ENCODE measurements at regions not wholly inside any gene's neighbourhood (a gene's known extent, or its start where the extent isn't known, plus 50 kb on each side); places are given as distances from the start of the nearest gene placed in this dataset.
"Not testable (repeated sequence)": the region's sequence is repeated elsewhere in the genome, so short reads cannot be mapped to it uniquely, and the experiment has no call there.

DNA sequence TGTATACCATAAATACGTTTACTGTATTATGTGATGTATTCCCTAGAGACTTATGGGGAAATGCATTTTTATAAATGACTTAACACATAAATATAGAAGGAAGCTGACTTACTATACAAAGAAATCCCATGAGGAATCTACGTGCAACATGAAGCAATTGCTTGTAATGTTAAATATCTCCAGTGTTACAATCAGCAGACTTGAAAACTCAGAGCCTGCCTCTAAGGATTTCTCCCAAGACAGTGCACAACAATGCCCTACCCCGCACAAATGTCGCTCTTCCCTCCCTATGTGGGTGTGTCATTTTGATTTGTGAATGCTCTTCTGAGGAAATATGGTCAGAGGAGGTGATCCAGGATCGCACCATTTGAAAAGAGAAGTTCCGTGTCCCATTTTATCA, 629.0 kb downstream of the NR2F2 start:
- DNase-seq: no peak

DNA sequence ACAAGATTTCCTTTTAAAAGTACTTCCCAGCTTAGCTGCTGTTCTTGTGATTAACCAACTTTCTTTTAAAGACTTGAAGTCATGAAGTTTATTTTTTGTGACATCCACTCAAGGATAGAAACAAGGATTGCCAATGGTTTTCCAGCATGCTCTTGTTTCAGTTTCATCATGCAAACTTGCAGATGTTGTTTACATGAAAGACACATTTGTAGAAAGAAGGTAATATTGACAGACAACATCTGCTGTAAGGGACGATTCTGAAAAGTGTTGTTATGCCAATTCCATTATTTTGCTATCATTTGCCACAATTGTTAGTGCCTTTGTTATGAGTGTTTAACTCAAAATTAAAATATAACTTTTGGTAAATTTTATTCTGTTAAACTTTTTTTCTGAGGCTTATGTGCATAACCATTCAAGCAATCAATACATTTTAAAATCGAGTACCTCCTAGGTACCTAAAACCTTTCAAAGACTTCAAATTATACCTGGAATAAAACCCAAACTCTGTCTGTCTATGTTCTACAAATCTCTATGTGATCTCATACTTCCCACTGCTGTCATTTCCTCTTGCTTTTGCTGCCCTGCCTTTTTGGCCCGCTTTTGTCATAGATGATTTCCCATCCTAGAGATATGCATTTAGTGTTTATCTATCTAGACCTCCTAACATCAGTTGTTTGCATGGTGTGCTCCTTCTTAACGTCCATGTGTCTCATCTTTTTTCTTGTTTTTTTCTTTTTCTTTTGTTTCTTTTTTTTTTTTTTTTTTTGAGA, 630.4 kb downstream of the NR2F2 start:
- DNase-seq: no peak

DNA sequence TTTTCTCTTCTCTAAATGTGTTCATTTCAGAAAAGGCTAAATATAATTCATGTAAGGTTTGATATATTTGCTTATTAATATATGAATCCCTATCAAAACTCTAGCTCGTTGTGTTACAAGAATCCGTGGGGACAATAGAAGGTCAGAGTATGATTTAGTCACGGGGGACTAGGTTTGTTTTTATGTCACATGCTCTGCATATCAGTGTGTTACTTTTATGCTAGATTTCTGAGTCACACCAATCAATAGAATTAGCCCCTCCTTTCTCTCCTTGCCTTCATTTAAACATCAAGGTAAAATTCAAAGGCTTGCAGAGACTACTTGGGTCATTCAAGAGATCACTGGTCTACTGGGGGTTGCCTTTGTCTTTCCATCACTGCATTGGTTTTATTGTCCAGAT, 636.1 kb downstream of the NR2F2 start:
- DNase-seq: no peak

DNA sequence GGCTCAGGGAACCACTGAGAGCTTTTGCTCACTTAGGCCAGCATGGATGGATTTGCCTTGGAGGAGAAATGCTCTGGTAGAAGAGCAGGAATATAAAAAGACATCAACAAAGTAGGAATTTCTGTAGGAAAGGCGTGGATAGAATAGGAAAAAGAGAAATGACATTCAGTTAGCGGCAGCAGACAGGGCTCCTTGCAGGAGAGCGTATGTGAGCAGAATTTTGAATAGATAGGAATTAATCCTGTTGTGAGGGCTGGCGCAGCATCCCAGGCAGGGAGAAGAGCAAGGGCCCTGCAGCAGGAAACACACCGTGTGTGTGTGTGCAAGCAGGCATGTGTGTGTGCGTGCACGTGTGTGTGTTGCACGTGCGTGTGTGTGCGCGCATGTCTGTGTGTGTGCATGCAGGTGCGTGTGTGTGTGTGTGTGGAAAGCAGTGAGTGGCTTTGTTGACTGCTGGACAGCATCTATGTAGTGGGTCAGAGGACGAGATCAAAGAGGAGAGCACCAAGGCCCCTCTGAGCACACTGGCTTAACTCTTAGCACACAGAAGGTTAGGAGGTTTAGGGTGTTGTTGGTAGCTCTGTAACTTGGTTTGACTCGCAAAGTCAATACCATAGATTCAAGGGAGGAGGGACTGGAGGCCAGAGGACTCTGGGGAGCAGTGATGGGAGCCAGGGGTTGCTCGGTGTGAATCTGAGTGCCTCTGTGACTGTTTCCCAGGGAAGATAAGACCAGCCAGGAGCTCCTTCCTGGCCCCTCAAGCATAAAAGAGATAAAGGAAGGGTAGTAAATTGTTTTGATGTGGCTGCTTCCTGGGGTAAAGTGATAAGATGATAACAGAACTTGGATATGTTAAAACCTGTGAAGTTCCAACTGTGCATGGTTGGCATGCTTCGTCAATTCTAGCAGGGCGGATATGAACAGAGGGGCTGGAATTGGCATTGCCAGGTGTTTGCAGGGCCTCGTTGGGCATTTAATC, 639.5 kb downstream of the NR2F2 start:
- no peak for DNase-seq

DNA sequence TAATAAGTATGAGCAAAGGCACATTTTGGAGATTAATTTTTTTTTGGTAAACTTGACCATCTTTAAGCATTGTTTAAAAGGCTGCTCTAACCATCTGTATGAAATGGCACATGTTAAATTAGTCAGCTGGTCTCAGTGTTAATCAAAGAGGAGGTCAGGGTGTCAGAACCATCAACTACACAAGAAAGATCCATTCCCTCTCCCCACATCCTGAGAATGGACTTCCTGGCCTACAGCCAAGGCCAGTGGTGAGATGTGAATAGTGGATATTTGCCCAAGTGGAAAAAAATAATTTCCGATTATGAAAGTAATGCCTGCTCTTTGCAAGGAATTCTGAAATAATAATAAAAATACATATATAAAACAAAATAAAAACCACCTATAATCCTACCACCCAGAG, 641.7 kb downstream of the NR2F2 start:
- DNase-seq: no peak

DNA sequence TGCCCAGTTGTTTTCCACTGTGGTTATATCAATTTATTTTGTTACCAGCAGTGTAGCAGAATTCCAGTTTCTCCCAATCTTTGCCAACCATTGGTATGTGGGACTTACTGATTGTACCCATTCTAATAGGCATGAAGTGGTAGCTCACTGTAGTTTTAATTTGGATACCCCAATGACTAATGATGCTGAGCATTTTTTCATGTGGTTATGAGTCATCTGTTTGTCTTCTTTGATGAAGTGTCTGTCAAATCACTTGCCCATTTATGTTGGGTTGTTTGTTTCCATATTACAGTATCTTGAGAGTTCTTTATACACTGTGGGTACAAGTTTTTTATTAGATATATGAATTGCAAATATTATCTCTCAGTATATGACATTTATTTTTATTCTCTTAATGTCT, 644.3 kb downstream of the NR2F2 start:
- no peak for DNase-seq

DNA sequence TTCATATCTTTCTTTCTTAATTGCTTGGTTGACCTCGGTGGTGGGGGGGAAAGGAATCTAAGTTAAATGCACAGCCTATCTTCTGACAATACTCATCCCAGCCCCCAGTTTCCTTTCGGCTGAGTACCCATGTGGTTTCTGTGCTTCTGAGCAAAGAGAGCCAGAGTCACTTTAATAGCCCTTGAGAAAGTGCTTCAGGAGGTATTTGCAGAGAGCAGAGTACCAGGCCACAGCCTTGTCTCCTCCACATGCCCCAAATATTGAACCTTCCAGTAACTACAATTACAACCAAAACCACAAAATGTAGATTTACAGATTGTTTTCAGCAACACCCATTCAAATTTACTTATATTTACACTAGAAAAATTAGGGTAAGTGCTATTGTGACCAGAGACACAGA, 647.4 kb downstream of the NR2F2 start:
- DNase-seq: no peak

DNA sequence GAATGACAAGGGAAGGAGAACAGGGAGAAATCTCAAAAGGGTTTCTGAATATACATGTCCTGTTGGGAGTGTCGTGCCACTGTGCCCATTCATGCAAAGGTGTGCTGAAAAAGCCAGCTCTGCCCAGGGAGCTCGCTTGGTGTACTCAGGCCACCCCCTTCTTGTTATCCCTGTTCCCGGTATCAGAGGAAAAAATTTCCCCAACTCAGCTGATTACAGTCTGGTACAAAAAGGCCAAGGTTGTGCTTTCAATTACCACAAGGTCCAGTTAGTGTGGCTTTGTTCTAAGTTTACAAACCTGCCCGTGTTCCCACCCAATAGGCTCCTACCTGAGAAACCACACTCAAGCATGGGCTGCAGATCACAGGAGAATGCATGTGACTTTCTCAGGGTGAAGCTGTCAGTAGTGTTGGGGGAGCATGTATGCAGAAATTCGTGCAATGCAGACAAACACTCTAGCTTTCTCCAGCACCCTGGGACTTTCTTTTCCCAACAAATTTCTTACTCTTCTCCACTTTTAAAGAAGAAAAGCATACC, 648.5 kb downstream of the NR2F2 start:
- no peak for DNase-seq

DNA sequence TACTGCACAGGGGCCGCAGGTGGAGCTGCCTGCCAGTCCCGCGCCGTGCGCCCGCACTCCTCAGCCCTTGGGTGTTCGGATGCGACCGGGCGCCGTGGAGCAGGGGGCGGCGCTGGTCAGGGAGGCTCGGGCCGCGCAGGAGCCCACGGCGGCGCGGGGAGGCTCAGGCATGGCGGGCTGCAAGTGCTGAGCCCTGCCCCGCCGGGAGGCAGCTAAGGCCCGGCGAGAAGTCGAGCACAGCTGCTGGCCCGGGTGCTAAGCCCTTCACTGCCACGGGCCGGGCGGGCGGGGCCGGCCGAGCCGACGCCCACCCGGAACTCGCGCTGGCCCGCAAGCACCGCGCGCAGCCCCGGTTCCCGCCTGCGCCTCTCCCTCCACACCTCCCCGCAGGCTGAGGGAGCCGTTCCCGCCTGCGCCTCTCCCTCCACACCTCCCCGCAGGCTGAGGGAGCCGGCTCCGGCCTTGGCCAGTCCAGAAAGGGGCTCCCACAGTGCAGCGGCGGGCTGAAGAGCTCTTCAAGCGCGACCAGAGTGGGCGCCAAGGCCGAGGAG, 653.7 kb downstream of the NR2F2 start:
- not testable (repeated sequence) for DNase-seq

DNA sequence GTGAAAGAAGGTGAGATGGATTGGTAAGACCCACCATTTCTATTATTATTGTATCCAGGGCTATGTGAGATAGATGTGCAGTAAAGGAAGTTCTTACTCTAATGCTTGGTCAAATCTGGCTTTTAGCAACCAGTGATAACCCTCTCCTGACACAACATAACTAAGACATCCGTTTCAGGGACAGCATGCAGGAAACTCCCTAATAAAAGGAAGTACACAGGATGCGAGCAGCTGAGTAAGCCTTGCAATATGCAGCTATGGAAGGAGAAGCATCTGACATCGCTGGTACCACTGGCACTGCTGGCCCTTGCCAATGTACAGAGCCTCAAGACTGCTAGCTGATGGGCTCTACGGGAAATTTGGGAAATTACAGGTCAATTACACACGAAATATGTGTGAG, 662.3 kb downstream of the NR2F2 start:
- DNase-seq: no peak

DNA sequence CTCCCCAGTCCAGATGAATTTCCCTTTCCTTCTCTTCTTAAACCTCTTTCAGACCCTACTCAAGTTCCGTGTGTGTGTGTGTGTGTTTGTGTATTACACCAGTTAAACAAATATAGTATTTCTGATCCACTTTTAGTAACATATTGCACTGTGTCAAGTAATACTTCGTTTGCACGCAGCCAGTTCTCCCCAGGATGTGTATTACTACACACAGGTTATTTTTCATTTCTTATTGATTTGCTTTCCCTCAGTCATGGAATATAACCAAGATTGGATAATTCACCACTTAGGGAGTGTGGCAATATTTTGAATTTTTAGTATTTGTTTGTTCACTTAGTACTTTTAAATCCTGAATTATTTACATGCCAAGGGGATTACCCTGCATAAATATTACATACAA, 667.0 kb downstream of the NR2F2 start:
- DNase-seq: no peak

DNA sequence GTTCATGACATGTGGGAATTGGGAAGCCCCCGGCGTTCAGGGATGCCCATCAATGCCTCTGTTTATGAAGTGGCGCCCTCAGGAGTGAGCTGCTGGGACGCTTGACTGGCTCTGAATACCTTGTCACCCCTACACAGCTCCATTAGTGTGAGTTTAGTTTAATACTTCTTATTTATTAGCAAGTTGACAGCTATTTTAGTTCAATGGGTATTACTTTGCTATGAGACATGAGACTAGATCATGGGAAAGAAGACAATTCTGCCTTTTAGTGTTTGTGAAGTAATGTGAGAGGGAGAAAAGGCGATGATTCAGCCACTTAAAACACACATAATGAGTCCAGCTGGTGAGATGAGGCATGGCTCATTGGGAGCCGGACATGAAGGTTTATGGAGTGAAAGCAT, 678.5 kb downstream of the NR2F2 start:
- DNase-seq: no peak

DNA sequence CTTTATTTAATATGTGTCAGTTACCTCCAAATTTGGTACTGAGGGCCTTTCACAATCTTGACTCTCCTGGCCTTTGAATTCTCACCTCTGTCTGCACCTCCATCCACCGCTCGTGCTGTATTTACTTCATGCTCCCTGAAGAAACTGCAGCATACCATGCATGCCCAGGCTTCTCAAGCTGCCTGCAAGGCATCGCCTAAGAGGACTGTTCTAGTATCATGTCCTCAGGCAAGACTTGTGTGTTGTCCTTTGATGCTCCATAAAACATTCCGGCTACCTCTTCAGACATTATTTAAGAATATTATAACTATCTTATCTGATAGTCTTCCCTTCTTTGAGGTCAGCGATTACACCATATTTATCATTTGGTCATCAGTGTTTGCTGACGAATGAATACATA, 682.5 kb downstream of the NR2F2 start:
- no peak for DNase-seq

DNA sequence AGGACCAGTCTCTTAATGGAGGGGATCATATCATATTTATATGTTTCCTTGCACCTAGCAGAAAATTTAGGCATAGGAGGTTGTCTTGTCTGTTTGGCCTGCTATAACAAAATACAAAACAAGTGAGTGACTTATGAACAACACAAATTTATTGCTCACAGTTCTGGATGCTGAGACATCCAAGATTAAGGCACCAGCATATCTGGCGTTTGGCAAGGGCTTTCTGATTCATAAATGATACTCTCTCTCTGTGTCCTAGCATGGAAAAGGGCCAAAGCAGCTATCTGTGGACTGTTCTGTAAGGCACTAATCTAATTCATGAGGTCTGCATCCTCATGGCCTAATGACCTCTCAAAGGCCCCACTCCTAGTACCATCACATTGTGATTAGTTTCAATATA, 683.0 kb downstream of the NR2F2 start:
- DNase-seq: no peak

DNA sequence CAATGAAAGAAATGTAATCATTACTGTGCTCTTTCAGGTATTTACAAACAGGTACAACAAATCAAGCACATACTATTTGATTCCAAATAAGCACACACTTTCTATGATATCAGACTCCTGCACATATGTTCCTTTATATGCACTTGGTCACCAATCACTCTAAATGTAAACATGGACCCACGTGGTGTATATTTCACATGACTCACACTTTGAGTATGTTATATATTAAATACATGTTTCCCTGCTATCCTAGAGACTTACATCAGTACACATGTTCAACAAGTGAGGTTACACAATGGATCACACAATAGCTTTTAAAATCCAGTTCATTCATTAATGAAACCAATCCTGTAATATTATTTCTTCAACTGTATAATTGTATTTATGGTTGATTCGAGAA, 683.5 kb downstream of the NR2F2 start:
- DNase-seq: no peak

DNA sequence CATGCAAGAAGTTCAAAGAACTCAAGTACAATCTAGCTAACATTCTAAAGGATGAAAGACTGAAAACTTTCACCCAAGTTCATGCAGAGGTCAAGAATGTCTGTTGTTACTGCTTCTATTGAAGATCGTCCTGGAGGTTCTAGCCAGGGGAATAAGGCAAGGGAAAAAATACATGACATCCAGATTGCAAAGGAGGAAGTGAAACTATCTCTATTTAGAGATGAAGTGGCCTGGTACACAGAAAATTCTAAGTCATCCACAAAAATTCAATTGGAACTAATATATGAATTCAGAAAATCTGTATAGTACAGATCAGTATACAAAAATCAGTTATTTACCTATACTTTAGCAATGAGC, 693.0 kb downstream of the NR2F2 start:
- DNase-seq: no peak

DNA sequence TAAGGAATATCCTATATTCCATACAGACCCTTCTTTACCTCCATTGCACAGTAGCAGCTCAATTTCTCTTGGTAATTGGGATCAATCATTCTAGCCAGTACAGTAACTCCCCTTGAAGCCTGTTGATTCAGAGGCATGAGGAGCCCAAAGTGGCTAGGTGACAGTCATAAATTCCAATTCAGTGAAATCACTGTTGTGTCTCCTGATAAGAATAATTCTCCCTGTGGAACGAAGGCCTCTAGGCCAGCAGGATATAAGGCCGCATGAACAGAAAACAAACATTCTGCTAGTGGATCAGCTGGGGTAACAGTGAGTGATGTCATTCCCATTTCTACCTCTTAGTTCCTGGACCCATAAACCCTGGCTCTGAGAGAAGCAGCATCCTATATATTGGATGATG, 696.3 kb downstream of the NR2F2 start:
- DNase-seq: no peak

DNA sequence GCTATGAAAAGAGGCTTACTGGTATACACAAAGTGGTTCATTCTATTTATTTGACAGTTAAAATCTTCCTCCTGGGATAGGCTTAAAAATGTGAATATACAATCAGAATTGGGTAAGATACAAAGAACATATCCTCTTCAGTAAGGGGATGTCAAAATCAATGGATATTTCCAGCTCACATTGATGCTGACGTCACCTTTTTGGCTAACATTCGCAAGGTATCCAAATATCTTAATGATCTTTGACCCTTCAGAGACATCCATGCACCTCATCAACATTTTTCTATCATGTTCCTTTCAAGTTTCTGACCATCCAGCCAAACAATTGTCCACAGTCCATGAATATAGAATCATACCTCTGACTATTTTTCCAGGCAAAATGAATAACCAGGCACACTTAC, 697.3 kb downstream of the NR2F2 start:
- DNase-seq: no peak

DNA sequence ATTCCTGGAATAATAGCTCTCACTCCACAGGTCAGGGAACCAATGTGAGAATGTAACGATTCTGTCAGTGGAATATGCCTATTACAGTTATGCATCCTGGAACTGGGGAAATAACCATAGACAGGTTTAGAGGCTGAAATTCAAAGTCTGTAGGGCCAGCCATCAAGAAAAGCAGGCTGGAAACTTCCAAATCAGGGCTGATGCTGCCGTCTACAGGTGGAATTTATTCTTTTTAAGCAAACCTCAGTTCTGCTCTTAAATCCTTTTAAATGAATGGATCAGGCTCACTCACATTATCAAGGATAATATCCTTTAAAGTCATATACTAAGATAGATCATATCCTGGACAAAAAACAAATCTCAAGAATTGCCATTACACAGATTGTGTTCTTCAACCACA, 699.8 kb downstream of the NR2F2 start:
- no peak for DNase-seq

DNA sequence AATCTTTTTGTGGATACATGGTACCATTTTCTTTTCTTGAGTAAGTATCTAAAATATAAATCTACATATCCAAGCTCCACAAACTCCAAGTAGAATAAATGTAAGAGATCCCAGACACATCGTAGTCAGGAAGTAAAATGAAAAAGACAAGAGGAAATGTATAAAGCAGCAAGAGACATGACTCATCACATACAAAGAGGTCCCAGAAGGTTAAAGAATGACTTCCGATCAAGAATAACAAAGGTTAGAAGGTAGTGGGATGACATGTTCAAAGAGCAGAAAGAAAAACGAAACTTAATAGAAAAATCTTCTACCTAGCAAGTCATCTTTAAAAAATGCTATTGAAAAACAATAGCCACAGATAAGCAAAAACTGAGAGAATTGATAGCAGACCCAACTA, 705.8 kb downstream of the NR2F2 start:
- no peak for DNase-seq

DNA sequence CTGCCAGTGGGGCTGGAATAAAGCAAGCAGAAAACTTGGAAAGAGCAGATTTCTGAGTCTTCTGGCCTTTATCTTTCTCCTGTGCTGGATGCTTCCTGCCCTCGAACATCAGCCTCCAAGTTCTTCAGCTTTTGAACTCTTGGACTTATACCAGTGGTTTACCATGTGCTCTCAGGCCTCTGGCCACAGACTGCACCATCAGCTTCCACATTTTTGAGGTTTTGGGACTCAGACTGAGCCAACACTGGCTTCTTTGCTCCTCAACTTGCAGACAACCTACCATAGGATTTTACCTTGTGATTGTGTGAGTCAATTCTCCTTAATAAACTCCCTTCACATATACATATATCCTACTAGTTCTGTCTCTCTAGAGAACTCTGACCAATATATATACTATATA, 706.6 kb downstream of the NR2F2 start:
- DNase-seq: no peak

DNA sequence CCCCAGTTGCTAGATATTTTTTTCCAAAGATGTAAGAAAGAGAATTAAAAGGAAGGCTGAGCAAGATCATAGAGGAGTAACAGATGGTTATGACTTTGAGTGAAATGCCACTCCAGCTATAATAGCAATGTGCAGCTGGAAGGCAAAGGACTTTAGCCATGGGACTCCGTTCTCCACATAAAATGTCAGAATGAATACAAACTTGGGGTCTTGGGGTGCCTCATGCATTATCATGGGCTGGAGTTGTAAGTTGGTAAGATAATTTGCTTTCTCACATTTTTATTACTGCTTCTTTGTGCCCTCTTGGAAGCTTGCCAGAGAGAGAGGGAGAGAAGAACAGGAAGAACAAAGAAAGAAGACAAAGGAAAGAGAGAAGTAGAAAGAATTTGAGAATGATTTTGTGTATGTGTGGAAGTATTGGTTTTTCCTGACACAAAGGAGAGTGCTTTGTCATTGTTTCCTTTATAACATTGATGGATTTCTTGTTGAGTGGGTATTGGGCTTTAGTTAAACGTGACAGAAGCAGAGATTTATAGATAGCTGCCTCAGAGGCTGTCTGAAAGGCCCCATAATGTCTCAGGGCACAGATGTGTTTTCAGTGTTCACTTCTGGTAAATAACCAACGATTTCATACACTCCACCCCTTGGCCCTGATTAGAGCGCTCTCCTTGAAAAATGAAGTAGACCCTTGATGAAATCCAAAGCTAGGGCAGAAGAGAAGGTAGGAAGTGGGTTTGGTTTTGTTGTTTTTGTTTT, 715.3 kb downstream of the NR2F2 start:
- no peak for DNase-seq

DNA sequence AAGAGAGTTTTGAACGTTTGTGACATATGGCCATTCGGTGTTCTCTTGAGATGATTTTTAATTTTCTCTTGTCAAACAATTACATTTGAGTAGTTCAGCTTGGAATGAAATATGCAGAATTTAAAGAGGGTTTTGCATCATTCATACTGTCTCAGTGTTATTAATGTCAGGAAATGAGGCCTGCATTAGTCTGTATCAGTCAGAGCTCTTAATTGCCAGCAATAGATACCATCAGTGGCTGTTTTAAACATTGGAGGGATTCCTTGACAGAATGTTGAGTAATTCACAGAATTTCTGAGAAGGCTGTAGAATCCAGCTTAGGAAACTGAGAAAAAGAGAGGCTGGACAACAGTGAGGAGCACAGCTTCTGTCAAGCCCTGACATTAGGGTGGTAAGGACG, 722.0 kb downstream of the NR2F2 start:
- no peak for DNase-seq
